ENCODE measurements at regions not wholly inside any gene's neighbourhood (a gene's known extent, or its start where the extent isn't known, plus 50 kb on each side); places are given as distances from the start of the nearest gene placed in this dataset.
A peak's percentile ranks its signal among the peaks of the same experiment; 100 is the strongest.
"Not testable (repeated sequence)": the region's sequence is repeated elsewhere in the genome, so short reads cannot be mapped to it uniquely, and the experiment has no call there.

- not testable (repeated sequence) for DNase-seq (ENCODE audit: low spot score)
These were observed 79.2 kb downstream of the PXDC1 start for GRCh38 chr6:3672339-3672738.

DNA sequence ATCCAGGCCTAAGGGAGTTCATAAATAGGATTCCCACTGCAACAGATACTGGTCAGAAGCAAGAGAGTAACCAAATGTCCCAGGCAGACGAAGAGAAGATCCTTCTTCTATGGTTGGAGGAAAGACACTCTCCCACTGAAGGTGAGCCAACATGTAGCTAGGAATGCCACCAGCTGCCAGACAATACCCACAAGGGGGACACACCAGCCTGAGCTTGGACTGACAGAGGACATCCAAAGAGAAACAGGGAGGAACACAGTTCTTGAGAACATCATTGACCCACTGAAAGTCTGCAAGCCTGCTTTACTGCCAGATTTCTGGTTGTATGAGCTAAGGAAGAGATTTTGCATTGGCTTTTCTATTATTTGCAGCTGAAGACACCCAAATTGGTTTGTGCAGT lies 80.1 kb downstream of the PXDC1 start:
- DNase-seq (ENCODE audit: low spot score), result no peak

DNA sequence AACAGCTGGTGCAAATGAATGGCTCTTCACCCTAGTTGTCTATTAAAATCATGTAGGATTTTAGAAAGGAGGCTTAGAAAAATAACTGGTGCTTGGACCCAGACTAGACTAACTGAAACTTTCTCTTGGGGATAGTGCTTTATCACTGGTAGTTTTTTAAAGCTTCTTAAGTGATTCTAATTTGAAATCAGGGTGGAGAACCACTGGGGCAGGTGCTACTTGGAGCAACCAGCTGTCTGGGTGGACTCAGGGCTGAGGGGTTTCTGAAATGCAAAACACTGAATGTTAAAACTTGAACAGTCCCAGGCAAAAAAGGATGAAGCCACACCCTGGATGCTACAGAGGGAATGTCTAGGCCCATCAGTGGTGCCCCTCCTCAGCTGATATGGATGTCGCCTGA lies 81.2 kb downstream of the PXDC1 start:
- DNase-seq (ENCODE audit: low spot score), result no peak

GRCh38 chr6:3669916-3670315 lies 81.6 kb downstream of the PXDC1 start:
- no peak for DNase-seq (ENCODE audit: low spot score)

- no peak for DNase-seq (ENCODE audit: low spot score)
These were observed 85.9 kb downstream of the PXDC1 start for GRCh38 chr6:3665608-3666007.

GRCh38 chr6:3664625-3665041 lies 86.9 kb downstream of the PXDC1 start:
- DNase-seq (ENCODE audit: low spot score), result no peak

DNA sequence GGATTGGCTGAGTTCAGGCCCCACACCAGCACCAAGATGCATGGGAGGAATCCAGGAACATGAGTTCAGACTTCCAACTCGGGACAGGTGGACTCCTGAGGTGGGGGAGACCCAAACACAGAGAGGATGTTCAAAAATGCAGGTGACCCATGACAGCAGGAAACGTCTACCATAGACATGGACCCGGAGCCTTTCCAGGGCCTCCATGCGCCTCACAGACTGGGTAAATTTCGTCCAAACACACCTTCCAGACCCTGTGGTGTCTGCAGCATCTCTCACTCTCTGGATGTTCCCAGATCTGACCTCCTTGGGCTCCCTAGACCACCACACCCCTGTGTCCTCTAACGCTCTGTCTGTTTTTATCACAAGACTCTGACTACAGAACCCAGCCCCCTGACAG lies 87.7 kb downstream of the PXDC1 start:
- no peak for DNase-seq (ENCODE audit: low spot score)

GRCh38 chr6:3663081-3663480 lies 88.4 kb downstream of the PXDC1 start:
- DNase-seq (ENCODE audit: low spot score), result no peak

- DNase-seq (ENCODE audit: low spot score), result no peak
These were observed 90.1 kb downstream of the PXDC1 start for GRCh38 chr6:3661390-3661789.

DNA sequence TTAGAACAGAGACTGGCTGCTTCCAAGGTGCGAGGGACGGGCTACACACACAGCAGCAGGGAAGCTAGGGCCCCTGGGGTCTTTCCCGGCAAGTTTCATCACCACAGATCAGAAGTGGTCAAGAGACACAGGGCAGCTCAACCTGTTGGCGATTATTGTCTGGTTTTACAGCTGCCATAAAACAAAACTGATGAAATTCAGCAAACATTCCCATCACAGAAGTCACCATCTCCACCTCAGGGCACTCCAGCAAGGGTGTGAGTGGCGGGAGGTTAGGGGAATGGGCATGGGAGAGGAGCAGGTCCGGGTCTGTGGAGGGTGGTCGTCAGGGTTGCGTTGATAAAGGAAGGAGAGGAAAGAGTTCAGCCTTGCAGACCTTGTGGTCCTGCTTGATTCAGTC lies 91.0 kb downstream of the PXDC1 start:
- no peak for DNase-seq (ENCODE audit: low spot score)

GRCh38 chr6:3659748-3660147 lies 91.8 kb downstream of the PXDC1 start:
- DNase-seq (ENCODE audit: low spot score), result no peak

DNA sequence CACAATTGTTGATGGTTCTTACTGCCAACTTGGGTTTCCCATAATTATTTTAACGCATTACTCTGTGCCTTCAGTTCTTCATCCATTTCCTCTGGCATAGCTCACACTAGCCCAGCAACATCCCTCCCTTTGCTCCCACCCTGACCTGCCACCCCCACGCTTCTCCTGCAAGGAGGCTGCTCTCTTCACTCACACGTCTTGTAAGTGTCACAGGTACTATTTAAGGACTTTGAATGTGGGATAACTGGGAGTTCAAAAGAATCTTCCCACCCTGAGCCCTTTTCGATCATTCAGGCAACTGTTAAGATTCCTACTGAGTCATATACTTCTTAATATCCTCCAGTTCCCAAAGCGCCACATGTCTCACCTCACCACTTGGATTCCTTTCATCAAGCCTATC lies 95.4 kb downstream of the PXDC1 start:
- DNase-seq (ENCODE audit: low spot score), result no peak

DNA sequence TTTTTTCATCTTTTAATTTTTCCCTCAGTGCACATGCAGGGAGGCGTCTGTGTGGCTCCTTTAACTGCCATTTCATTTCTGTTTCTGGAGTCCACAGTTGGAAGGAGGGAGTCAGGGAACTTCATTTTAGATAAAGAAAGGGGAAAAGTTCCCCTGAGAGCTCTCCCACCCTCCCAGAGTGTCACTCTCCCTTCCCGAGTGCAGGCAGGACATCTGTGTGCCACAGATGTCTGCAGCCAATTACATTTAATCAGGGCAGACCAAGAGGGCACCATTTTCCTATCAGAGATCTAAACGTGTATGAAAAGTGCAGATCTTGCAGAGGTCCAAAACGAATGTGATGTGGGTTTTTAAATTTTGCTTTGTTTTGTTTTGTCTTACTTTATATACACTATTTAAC lies 96.6 kb downstream of the PXDC1 start:
- DNase-seq (ENCODE audit: low spot score), result no peak

DNA sequence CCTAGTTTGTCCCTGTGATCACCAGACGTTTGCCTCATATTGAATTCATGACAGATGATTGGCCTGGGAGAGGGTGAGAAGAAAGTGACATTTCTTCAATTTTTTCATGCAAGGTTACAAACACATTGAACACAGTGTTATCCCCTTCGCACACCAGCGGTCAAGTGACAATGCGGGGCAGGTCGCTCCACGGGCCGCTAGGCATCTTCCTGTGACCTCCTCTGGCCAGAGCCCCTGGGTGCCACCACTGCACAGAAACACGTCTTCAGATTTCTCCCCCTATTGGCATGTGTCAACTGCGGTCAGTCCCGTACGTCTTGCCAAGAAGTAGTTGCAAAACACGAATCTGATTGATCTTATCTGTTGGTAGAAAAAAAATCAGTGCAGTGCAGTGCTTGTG lies 97.1 kb downstream of the PXDC1 start:
- DNase-seq (ENCODE audit: low spot score), result no peak

DNA sequence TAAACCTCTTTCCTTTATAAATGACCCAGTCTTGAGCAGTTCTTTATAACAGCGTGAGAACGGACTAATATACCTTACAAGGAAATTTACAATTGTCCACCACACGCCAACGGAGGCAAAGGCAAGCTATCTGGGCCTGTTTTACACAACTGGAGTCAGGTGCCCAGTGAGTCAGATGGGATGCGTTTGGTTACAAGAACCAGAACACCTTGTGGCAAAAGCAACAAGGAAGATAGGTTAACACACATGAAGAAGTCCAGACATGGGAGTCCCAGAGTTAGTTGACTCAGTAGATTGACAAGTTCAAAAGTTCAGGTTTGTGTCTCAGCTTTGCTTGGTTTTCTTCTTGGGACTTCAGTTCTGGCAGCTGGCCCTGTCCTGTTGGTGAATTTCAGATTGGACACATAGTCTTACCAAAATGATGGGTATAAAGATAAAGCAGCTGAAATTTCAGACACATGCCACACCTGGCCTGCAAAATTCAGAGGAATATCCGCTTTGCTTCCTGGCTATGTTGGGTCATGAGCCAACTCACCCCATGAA lies 97.9 kb downstream of the PXDC1 start:
- DNase-seq (ENCODE audit: low spot score), result no peak

DNA sequence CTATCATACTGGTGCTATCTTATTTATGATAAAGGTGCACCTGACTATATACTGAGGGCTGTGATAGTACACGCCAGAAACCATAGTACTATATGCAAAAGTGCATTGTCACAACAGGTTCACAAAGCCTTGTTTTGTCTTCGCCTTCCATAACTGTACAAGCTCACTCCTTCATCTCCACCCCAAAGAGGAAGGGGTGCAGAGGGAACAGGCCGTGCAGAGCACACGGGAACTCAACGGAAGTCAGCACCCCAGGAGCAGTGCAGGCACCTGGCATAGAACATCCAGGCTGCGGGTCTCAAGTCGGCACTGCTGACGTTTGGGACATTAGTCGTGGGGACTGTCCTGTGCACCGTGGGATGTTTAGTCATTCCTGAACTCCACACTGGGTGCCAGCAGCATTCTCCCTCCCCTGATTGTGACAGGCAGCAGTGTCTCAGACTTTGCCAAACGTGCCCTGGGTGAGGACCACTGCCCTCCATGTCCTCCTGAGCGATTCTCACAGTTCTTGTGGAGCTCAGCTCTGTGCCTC lies 99.7 kb downstream of the PXDC1 start:
- DNase-seq (ENCODE audit: low spot score), result no peak

DNA sequence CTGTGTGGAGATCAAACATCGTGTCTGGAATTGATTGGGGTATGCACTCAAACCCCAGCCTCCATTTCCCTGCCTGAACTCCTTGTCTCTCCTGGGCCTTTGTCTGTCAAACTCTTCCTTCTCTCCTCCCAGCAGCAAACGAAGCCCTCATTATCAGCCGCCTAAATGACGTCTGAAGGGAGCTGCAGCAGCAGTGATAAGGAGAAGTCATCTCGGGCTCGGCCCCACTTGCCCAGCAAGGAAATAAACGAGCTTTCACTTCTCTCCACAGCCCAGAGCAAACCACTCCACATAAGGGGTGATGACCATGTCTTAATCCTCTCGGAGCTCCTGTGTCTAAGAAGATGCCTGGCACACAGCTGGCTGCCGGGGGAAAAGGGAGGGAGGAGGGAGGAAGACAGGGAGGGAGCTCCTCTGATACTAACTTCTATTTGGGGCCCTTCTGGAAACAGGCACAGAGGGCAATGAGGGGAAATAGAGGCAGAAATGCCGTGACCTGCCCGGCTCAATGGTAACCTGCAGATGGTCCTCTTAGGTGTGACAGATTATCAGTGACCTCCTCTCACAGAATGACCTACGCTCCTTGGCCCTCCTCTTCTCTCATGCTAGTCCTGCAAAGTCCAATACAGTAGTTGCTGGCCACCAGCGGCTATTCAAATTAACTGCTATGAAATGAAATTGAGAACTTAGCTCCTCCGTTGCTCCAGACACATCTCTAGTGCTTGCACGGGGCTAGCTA lies 100.4 kb downstream of the PXDC1 start:
- peak; percentile 93 for DNase-seq (ENCODE audit: low spot score)

- DNase-seq (ENCODE audit: low spot score), result peak; percentile 83
These were observed 101.2 kb downstream of the PXDC1 start for GRCh38 chr6:3650076-3650958.

GRCh38 chr6:3648724-3649123 lies 102.8 kb downstream of the PXDC1 start:
- peak; percentile 52 for DNase-seq (ENCODE audit: low spot score)

- DNase-seq (ENCODE audit: low spot score), result no peak
These were observed 104.7 kb downstream of the PXDC1 start for GRCh38 chr6:3646616-3647362.

DNA sequence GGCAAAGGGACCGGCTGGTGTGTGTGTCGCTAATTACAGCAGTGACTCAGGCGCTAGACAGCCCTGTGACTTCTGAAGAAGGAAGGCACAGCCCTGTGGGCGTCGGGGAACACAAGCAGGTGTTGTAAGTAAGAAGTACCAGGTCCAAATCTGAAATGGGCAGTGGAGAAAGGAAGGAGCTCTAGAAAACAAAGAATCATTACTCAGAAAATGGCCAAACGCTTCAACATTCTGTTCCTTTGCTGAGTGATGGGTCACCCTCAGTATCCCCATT lies 106.8 kb downstream of the PXDC1 start:
- no peak for DNase-seq (ENCODE audit: low spot score)
